GM12878 (cell line): ENCODE measurements at regions not wholly inside any gene's neighbourhood (a gene's known extent, or its start where the extent isn't known, plus 50 kb on each side); places are given as distances from the start of the nearest gene placed in this dataset.

Experiments
- ATAC-seq: fragments of 200-7000 bp; cut with Tn5 transposase; 3 replicates; pipeline ENCODE4 v1.9.1; 2020; ENCODE audit warnings: mild to moderate bottlenecking, moderate library complexity
- BruUV-seq: library from RNA; stranded (reverse); fragments of 400-500 nt; replicated peaks from 2 replicates; lab custom pipeline; 2021; lab: Mats Ljungman, UMichigan
- CTCF ChIA-PET: fragments of 300-600 bp; sonication (Branson Sonifier 250); formaldehyde crosslinking; extraction: SDS; loops from one replicate; lab custom pipeline; 2021; ENCODE audit warnings: inconsistent platforms; lab: Yijun Ruan, JAX
- POLR2A ChIA-PET: fragments of 350-600 bp; formaldehyde crosslinking; extraction: SDS; loops from one replicate; lab custom pipeline; 2021; ENCODE audit warnings: inconsistent platforms; lab: Charles Lee
- RAD21 ChIA-PET: fragments of 300-600 bp; sonication (Branson Sonifier 250); formaldehyde crosslinking; loops from one replicate; lab custom pipeline; 2023; ENCODE audit warnings: antibody characterized with exemption; ENCODE audit not compliant: unreplicated experiment; lab: Charles Lee
- SMC1A ChIA-PET: fragments of 300-600 bp; sonication (Branson Sonifier 250); formaldehyde crosslinking; loops from one replicate; lab custom pipeline; 2023; ENCODE audit not compliant: unreplicated experiment, uncharacterized antibody; lab: Charles Lee
- DNase-seq: peaks from one replicate; pipeline ENCODE4 v3.0.0-alpha.2; 2011; ENCODE audit warnings: low read depth, low spot score
- FAIRE-seq: peaks from 3 replicates; lab custom pipeline; 2011; peaks lifted over from hg19 to GRCh38; lab: Jason Lieb, UNC
- H2AFZ ChIP-seq: 2 replicates; pipeline ENCODE4 v1.6.0; 2011; ENCODE audit warnings: low read depth, low read length, control low read depth; ENCODE audit not compliant: control insufficient read depth
- H3K27ac ChIP-seq: 2 replicates; pipeline ENCODE4 v1.5.1; 2011; ENCODE audit warnings: control low read depth; ENCODE audit not compliant: control insufficient read depth, insufficient read depth
- H3K27me3 ChIP-seq, 2 experiments: replicated peaks in 1 of 2; 2 replicates each; pipeline versions ENCODE4 v1.6.0 to v1.6.1; 2011; ENCODE audit warnings: low read length in 1 of 2; ENCODE audit not compliant: control insufficient read depth in 2 of 2, insufficient read depth in 2 of 2
- H3K36me3 ChIP-seq, 2 experiments: 2 replicates each; pipeline ENCODE4 v1.5.1; 2011; ENCODE audit warnings: low read length in 1 of 2; ENCODE audit not compliant: control insufficient read depth in 2 of 2, insufficient read depth in 2 of 2
- H3K4me1 ChIP-seq: 2 replicates; pipeline ENCODE4 v1.6.1; 2011; ENCODE audit warnings: mild to moderate bottlenecking, low read length, moderate library complexity, mixed read lengths; ENCODE audit not compliant: control insufficient read depth, insufficient read depth
- H3K4me2 ChIP-seq: 2 replicates; pipeline ENCODE4 v1.6.0; 2011; ENCODE audit warnings: control low read depth; ENCODE audit not compliant: control insufficient read depth, insufficient read depth
- H3K4me3 ChIP-seq: fragments of 200-600 bp; sonication (generic); 2 replicates; pipeline ENCODE4 v1.5.1; 2016
- H3K79me2 ChIP-seq: 2 replicates; pipeline ENCODE4 v1.6.0; 2011; ENCODE audit warnings: low read length; ENCODE audit not compliant: control insufficient read depth, insufficient read depth
- H3K9ac ChIP-seq: 2 replicates; pipeline ENCODE4 v1.8.0; 2011; ENCODE audit warnings: low read length, control low read depth, mixed read lengths; ENCODE audit not compliant: control insufficient read depth, insufficient read depth
- H3K9me3 ChIP-seq: replicated peaks from 3 replicates; pipeline ENCODE4 v1.5.1; 2011; ENCODE audit warnings: mild to moderate bottlenecking, low read length; ENCODE audit not compliant: control insufficient read depth, insufficient read depth
- H4K20me1 ChIP-seq: 2 replicates; pipeline ENCODE4 v1.6.0; 2011; ENCODE audit not compliant: control insufficient read depth, insufficient read depth
- BACH1 ChIP-seq: fragments of 450-650 bp; IDR thresholded peaks from 2 replicates; pipeline ENCODE4 v1.6.1; 2017; ENCODE audit warnings: mild to moderate bottlenecking, borderline replicate concordance
- HCFC1 ChIP-seq: fragments of 150-350 bp; IDR thresholded peaks from 2 replicates; pipeline ENCODE4 v1.6.1; 2014; ENCODE audit warnings: low read length
- JUND ChIP-seq: IDR thresholded peaks from 2 replicates; pipeline ENCODE4 v1.6.1; 2012; ENCODE audit warnings: low read depth, mild to moderate bottlenecking, low read length, improper control_type of control experiment, moderate library complexity
- KDM1A ChIP-seq: fragments of 200-600 bp; sonication (generic); IDR thresholded peaks from 2 replicates; pipeline ENCODE4 v1.6.1; 2016; ENCODE audit warnings: borderline replicate concordance
- NFYB ChIP-seq: IDR thresholded peaks from 2 replicates; pipeline ENCODE4 v1.6.1; 2011; ENCODE audit warnings: low read depth, mild to moderate bottlenecking, low read length, improper control_type of control experiment, moderate library complexity; ENCODE audit not compliant: insufficient read depth
- PBX3 ChIP-seq: IDR thresholded peaks from 2 replicates; pipeline ENCODE4 v1.6.1; 2011; ENCODE audit warnings: mild to moderate bottlenecking, low read depth, low read length, moderate library complexity; ENCODE audit not compliant: insufficient replicate concordance
- PKNOX1 ChIP-seq: fragments of 450-650 bp; IDR thresholded peaks from 2 replicates; pipeline ENCODE4 v1.6.1; 2016; ENCODE audit warnings: mild to moderate bottlenecking
- SUZ12 ChIP-seq: fragments of 200-600 bp; sonication (generic); IDR thresholded peaks from one replicate; pipeline ENCODE4 v1.6.1; 2018; ENCODE audit warnings: antibody characterized with exemption, mild to moderate bottlenecking; ENCODE audit not compliant: unreplicated experiment
- USF1 ChIP-seq: IDR thresholded peaks from 2 replicates; pipeline ENCODE4 v1.6.1; 2011; ENCODE audit warnings: borderline replicate concordance, low read depth, mild to moderate bottlenecking, moderate library complexity, mixed read lengths, low read length; ENCODE audit not compliant: insufficient read depth; ENCODE audit errors: extremely low read length
- ZBTB4 ChIP-seq: fragments of 450-650 bp; formaldehyde crosslinking; IDR thresholded peaks from 2 replicates; pipeline ENCODE4 v1.4.0; 2022; ENCODE audit warnings: mild to moderate bottlenecking, moderate library complexity
- ZNF217 ChIP-seq: fragments of 450-650 bp; IDR thresholded peaks from 2 replicates; pipeline ENCODE4 v1.6.1; 2017; ENCODE audit warnings: antibody characterized with exemption, mild to moderate bottlenecking
- ZNF592 ChIP-seq: fragments of 450-650 bp; IDR thresholded peaks from 2 replicates; pipeline ENCODE4 v1.6.1; 2017; ENCODE audit warnings: mild to moderate bottlenecking, moderate library complexity
- WGBS: methylation state at CpG from one replicate; pipeline ENCODE4 v1.1.6; 2016; ENCODE audit warnings: low lambda C conversion rate; ENCODE audit not compliant: insufficient replicate concordance, insufficient coverage; ENCODE audit errors: missing lambda C conversion rate; 5-methylcytosine and 5-hydroxymethylcytosine counted together
- in situ Hi-C: fragments of 300-500 bp; cut with MboI; formaldehyde crosslinking; loops from 9 replicates; pipeline ENCODE4 v1.14.3; 2018; ENCODE audit warnings: mixed read lengths
- intact Hi-C: fragments of 100-400 bp; cut with micrococcal nuclease; formaldehyde crosslinking; loops from one replicate; pipeline ENCODE4 v1.14.2; 2022; ENCODE audit not compliant: unreplicated experiment

GRCh38 chr20:24253321-24253720 is 216.1 kb upstream of the SYNDIG1 start:
- no peaks in the 10 kb centered on the region for H3K4me1 ChIP-seq
- in situ Hi-C loops, result no loop called here
- POLR2A ChIA-PET, result no interaction called here
- RAD21 ChIA-PET, result no interaction called here
- no peak overlapping the region for H3K4me3 ChIP-seq
- H3K4me2 ChIP-seq, result no peak overlapping the region
- intact Hi-C loops, result no loop called here
- BruUV-seq, result no TSS peak
- 38% methylated on average over 6 of the region's 6 CpGs for WGBS
- CTCF ChIA-PET, result no interaction called here
- TF ChIP-seq HCFC1, result no peak
- no peak for TF ChIP-seq USF1
- TF ChIP-seq ZBTB4 (CRISPR knock-in tag), result no peak
- no peak for TF ChIP-seq NFYB
- no peak for TF ChIP-seq PBX3
- TF ChIP-seq BACH1, result no peak
- no peak for TF ChIP-seq PKNOX1
- TF ChIP-seq KDM1A, result no peak
- TF ChIP-seq ZNF217, result no peak
- no peak for TF ChIP-seq ZNF592
- TF ChIP-seq SUZ12, result no peak
- no peak for TF ChIP-seq JUND
- TF ChIP-seq, all 136 proteins: peak for 0
- Histone ChIP-seq H3K36me3 (no peaks in the 10 kb centered on the region), H3K79me2 (no peaks in the 10 kb centered on the region), H2AFZ (no peak overlapping the region), H4K20me1 (no peaks in the 10 kb centered on the region), H3K27me3 (no peaks in the 10 kb centered on the region; a peak in 1 of 4 replicates), H3K9me3 (no peaks in the 10 kb centered on the region), H3K9ac (no peak overlapping the region), H3K27ac (no peak overlapping the region)
- FAIRE-seq, result no peak
- SMC1A ChIA-PET, result no interaction called here
- no peak for ATAC-seq
- no peak for DNase-seq
